Epithelial cell of esophagus (primary cell): ENCODE measurements at regions not wholly inside any gene's neighbourhood (a gene's known extent, or its start where the extent isn't known, plus 50 kb on each side); places are given as distances from the start of the nearest gene placed in this dataset.

Experiments
- DNase-seq: peaks from one replicate; pipeline ENCODE4 v3.0.0; 2010; ENCODE audit warnings: low read depth
- H3K4me3 ChIP-seq: 2 replicates; pipeline ENCODE4 v1.5.1; 2011; ENCODE audit warnings: mild to moderate bottlenecking, low read length, control low read depth
- TF ChIP-seq, protein P1 (sequence below): IDR thresholded peaks from 2 replicates; pipeline ENCODE4 v1.5.1; 2011; ENCODE audit warnings: low read depth, mild to moderate bottlenecking, low read length, control low read depth, inconsistent platforms; ENCODE audit not compliant: insufficient read depth; ENCODE audit errors: missing control alignments

DNA sequence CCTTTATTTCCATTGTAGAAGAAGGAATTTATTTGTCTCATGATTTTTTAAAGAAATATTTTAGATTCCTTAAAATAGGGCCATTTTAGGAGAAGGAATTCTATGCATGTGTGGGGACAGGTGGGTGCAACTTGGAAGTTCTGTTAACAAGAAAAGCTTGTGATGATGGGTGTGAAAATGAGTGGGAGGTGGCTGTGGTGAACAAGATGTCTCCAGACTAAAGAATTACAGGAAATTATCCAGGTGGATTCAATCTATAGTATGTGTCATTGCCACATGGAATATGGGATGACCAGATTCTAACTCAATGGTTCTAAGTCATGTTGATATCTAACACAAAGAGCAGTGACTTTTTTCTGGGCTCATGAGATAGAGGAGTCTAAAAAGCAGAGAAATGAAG, 229.6 kb upstream of the IGFBP3 start:
- TF ChIP-seq, protein P1, sequence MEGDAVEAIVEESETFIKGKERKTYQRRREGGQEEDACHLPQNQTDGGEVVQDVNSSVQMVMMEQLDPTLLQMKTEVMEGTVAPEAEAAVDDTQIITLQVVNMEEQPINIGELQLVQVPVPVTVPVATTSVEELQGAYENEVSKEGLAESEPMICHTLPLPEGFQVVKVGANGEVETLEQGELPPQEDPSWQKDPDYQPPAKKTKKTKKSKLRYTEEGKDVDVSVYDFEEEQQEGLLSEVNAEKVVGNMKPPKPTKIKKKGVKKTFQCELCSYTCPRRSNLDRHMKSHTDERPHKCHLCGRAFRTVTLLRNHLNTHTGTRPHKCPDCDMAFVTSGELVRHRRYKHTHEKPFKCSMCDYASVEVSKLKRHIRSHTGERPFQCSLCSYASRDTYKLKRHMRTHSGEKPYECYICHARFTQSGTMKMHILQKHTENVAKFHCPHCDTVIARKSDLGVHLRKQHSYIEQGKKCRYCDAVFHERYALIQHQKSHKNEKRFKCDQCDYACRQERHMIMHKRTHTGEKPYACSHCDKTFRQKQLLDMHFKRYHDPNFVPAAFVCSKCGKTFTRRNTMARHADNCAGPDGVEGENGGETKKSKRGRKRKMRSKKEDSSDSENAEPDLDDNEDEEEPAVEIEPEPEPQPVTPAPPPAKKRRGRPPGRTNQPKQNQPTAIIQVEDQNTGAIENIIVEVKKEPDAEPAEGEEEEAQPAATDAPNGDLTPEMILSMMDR = no peak
- no peak for DNase-seq
- H3K4me3 ChIP-seq = no peak overlapping the region

DNA sequence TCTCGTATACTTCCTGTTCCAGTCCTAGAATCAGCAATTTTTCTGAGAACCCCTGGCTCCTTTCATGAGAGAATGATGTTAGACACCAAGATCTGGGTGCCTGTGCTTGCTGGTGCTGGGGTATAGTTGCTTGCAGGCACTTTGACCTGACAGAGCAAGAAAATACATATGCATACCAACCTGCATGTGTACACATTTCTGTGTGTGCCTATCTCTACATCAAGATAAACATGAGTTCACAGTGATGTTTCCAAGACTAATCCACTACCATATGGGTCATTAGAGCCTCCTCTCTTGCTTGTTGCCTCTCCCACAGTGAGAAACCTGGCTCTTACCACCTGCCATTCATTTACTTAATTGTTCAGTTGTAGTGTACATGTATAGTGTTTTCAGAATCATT, 229.1 kb upstream of the IGFBP3 start:
- H3K4me3 ChIP-seq = no peak overlapping the region
- no peak for DNase-seq
- TF ChIP-seq, protein P1 = no peak

DNA sequence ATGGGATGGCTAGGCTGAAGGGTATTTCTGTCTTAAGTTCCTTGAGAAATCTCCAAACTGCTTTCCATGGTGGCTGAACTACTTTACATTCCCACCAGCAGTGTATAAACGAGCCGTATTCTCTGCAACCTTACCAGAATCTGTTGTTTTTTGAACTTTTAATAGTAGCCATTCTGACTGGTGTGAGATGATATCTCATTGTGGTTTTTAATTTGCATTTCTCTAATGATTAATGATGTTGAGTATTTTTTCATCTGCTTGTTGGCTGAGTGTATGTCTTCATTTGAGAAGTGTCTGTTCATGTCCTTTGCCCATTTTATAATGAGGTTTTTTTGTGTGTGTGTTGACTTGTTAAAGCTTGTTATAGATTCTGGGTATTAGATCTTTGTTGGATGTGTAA, 226.8 kb upstream of the IGFBP3 start:
- no peak for DNase-seq
- H3K4me3 ChIP-seq = no peak overlapping the region
- TF ChIP-seq, protein P1 = no peak

- TF ChIP-seq, protein P1 = no peak
- no peak for DNase-seq
- no peak overlapping the region for H3K4me3 ChIP-seq
These were observed 225.6 kb upstream of the IGFBP3 start for GRCh38 chr7:46146454-46147255.

DNA sequence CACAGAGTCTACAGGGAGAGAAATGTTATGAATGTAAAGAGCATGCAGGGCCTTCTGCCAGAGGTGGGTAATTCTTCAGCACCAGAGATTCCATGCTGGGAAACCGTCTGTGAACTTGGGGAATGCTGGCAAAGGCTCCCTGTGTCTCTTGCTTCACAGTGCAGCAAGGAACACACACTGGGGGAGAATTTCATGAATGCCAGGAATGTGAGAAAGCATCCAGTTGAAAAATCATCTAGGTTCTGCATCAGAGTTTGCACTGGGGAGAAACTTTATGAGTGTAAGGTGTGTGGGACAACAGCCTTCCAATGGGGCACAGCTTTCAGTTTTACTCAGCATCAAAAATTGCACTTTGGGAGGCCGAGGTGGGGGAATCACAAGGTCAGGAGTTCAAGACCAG, 224.3 kb upstream of the IGFBP3 start:
- H3K4me3 ChIP-seq = no peak overlapping the region
- TF ChIP-seq, protein P1 = no peak
- peak; percentile 67 for DNase-seq

- TF ChIP-seq, protein P1 = no peak
- no peak for DNase-seq
- H3K4me3 ChIP-seq = no peak overlapping the region
These were observed 223.2 kb upstream of the IGFBP3 start for GRCh38 chr7:46143949-46144917.

DNA sequence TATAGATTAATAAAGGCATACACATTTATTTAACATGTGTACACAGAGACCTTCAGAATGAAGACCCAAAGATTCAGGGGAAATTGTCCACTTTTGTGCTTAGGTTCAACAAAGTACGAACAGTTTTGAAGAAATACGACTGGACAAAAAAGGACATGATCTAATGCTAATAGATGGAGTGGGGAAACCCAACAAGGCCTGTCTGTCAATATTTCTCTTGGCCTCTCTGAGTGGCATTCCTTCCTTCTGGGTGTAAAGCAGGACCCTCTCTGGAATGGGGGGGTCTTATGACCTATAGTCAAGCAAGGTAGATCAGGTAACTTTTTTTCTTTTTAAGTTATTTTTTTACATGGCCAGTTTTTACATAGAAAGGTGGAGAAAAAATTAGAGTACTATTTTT, 222.3 kb upstream of the IGFBP3 start:
- no peak overlapping the region for H3K4me3 ChIP-seq
- DNase-seq = no peak

More for the DNA sequence above, 222.3 kb upstream of the IGFBP3 start:
- TF ChIP-seq, protein P1 = no peak
